NCI-H2196 treated with DMSO at 0.1 percent for 48 hours (cell line): ENCODE measurements at regions not wholly inside any gene's neighbourhood (a gene's known extent, or its start where the extent isn't known, plus 50 kb on each side); places are given as distances from the start of the nearest gene placed in this dataset.
"Not testable (repeated sequence)": the region's sequence is repeated elsewhere in the genome, so short reads cannot be mapped to it uniquely, and the experiment has no call there.

Experiments used
- DNase-seq: peaks from one replicate; lab custom pipeline; 2025; ENCODE audit not compliant: unreplicated experiment; lab: John Stamatoyannopoulos, UW

GRCh38 chr11:37840345-37840744 lies 1242.3 kb upstream of the RAG2 start:
- not testable (repeated sequence) for DNase-seq

- no peak for DNase-seq
Observed at GRCh38 chr11:37830529-37830928, 1232.5 kb upstream of the RAG2 start.

GRCh38 chr11:37817727-37818270 lies 1219.8 kb upstream of the RAG2 start:
- DNase-seq = no peak

- no peak for DNase-seq
Observed at GRCh38 chr11:37812281-37812880, 1214.3 kb upstream of the RAG2 start.

GRCh38 chr11:37811349-37811748 lies 1213.3 kb upstream of the RAG2 start:
- DNase-seq = no peak

- DNase-seq = no peak
Observed at GRCh38 chr11:37804666-37805065, 1206.6 kb upstream of the RAG2 start.

GRCh38 chr11:37788141-37788877 lies 1190.3 kb upstream of the RAG2 start:
- DNase-seq = no peak

- DNase-seq = no peak
Observed at GRCh38 chr11:37786214-37786755, 1188.2 kb upstream of the RAG2 start.

GRCh38 chr11:37774441-37774840 lies 1176.4 kb upstream of the RAG2 start:
- no peak for DNase-seq

GRCh38 chr11:37770145-37770544 lies 1172.1 kb upstream of the RAG2 start:
- no peak for DNase-seq

- DNase-seq = no peak
Observed at GRCh38 chr11:37762079-37762478, 1164.0 kb upstream of the RAG2 start.

- DNase-seq = no peak
Observed at GRCh38 chr11:37755521-37755920, 1157.5 kb upstream of the RAG2 start.

- no peak for DNase-seq
Observed at GRCh38 chr11:37748641-37749040, 1150.6 kb upstream of the RAG2 start.

GRCh38 chr11:37747121-37747520 lies 1149.1 kb upstream of the RAG2 start:
- no peak for DNase-seq

GRCh38 chr11:37727371-37727770 lies 1129.3 kb upstream of the RAG2 start:
- no peak for DNase-seq

- DNase-seq = no peak
Observed at GRCh38 chr11:37724315-37724714, 1126.3 kb upstream of the RAG2 start.

GRCh38 chr11:37721485-37721884 lies 1123.4 kb upstream of the RAG2 start:
- DNase-seq = no peak

GRCh38 chr11:37718431-37718999 lies 1120.5 kb upstream of the RAG2 start:
- no peak for DNase-seq

GRCh38 chr11:37712251-37712650 lies 1114.2 kb upstream of the RAG2 start:
- DNase-seq = no peak

- no peak for DNase-seq
Observed at GRCh38 chr11:37710031-37710430, 1112.0 kb upstream of the RAG2 start.

- DNase-seq = no peak
Observed at GRCh38 chr11:37704791-37705190, 1106.8 kb upstream of the RAG2 start.

GRCh38 chr11:37699644-37700043 lies 1101.6 kb upstream of the RAG2 start:
- DNase-seq = no peak
